AG10803 (cell line): ENCODE measurements at regions not wholly inside any gene's neighbourhood (a gene's known extent, or its start where the extent isn't known, plus 50 kb on each side); places are given as distances from the start of the nearest gene placed in this dataset.

Experiments used
- DNase-seq: peaks from one replicate; pipeline ENCODE4 v3.0.0; 2010; ENCODE audit warnings: low read depth
- H3K4me3 ChIP-seq: 2 replicates; pipeline ENCODE4 v1.5.1; 2011; ENCODE audit warnings: mild to moderate bottlenecking, low read length, control low read depth
- CTCF ChIP-seq: conservative IDR thresholded peaks from 2 replicates; pipeline ENCODE4 v1.5.1; 2011; ENCODE audit warnings: mild to moderate bottlenecking, low read length, control low read depth, inconsistent platforms

GRCh38 chr2:65536596-65536995, 104.2 kb upstream of the SPRED2 start:
- no peak for TF ChIP-seq CTCF
- DNase-seq = no peak
- H3K4me3 ChIP-seq = no peak overlapping the region

GRCh38 chr2:65532937-65533336, 100.5 kb upstream of the SPRED2 start:
- no peak for TF ChIP-seq CTCF
- no peak overlapping the region for H3K4me3 ChIP-seq
- DNase-seq = no peak

GRCh38 chr2:65532326-65532725, 99.9 kb upstream of the SPRED2 start:
- no peak overlapping the region for H3K4me3 ChIP-seq
- DNase-seq = no peak
- TF ChIP-seq CTCF = no peak

- no peak overlapping the region for H3K4me3 ChIP-seq
- TF ChIP-seq CTCF = no peak
- DNase-seq = peak; percentile 53
Measured at GRCh38 chr2:65530547-65531320, 98.3 kb upstream of the SPRED2 start.

GRCh38 chr2:65529419-65529818, 97.0 kb upstream of the SPRED2 start:
- no peak overlapping the region for H3K4me3 ChIP-seq
- TF ChIP-seq CTCF = no peak

GRCh38 chr2:65528241-65528574, 95.8 kb upstream of the SPRED2 start:
- no peak for TF ChIP-seq CTCF
- no peak for DNase-seq
- no peak overlapping the region for H3K4me3 ChIP-seq

More at GRCh38 chr2:65529419-65529818, 97.0 kb upstream of the SPRED2 start:
- DNase-seq = no peak

GRCh38 chr2:65527451-65528240, 95.2 kb upstream of the SPRED2 start:
- TF ChIP-seq CTCF = no peak
- DNase-seq = no peak
- H3K4me3 ChIP-seq = no peak overlapping the region
